Hematopoietic multipotent progenitor cell treated with erythropoietin and hydrocortisone succinate and interleukin-3 and kit ligand, for 4 days (in vitro differentiated cells): ENCODE measurements at regions not wholly inside any gene's neighbourhood (a gene's known extent, or its start where the extent isn't known, plus 50 kb on each side); places are given as distances from the start of the nearest gene placed in this dataset.
"Not testable (repeated sequence)": the region's sequence is repeated elsewhere in the genome, so short reads cannot be mapped to it uniquely, and the experiment has no call there.

Source experiments
- DNase-seq: peaks from one replicate; pipeline ENCODE4 v3.0.0-alpha.2; 2015

DNA sequence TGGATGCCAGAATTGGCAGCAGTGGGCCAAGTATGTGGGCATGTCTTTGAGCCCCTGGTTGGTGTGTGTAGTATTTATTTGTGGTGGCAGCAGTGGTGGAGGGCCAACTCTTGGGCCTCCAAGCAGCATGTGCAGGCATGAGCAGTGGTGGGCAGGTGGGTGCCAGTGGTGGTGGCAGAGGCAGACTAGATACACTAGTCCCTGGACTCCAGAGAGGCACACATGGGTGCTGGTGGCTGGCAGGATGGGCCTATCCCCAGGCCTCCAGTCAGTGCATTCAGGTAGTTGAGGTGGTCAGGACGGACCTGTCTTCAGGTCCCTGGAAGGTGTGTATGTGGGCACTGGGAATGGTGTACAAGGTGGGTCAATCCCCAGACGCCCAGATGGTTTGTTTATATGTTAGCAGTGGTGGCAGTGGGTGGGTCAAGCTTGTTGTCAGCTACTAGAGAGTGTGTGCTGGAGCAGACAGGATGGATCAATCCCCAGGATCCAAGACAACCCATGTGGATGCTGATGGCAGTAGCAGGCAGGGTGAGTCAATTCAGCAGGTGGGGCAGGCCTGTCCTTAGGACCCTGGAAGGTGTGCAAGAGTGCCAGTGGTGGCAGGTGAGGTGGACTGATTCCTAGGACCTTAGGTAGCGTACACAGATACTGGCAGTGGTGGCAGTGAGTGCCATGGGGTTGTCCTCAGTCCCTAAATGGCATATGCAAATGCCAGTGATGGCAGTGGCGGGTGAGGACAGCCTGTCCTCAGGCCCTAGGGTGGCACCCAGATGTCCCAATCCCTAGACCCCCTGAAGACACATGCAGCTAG is 294.3 kb downstream of the RPS24 start:
- no peak for DNase-seq

DNA sequence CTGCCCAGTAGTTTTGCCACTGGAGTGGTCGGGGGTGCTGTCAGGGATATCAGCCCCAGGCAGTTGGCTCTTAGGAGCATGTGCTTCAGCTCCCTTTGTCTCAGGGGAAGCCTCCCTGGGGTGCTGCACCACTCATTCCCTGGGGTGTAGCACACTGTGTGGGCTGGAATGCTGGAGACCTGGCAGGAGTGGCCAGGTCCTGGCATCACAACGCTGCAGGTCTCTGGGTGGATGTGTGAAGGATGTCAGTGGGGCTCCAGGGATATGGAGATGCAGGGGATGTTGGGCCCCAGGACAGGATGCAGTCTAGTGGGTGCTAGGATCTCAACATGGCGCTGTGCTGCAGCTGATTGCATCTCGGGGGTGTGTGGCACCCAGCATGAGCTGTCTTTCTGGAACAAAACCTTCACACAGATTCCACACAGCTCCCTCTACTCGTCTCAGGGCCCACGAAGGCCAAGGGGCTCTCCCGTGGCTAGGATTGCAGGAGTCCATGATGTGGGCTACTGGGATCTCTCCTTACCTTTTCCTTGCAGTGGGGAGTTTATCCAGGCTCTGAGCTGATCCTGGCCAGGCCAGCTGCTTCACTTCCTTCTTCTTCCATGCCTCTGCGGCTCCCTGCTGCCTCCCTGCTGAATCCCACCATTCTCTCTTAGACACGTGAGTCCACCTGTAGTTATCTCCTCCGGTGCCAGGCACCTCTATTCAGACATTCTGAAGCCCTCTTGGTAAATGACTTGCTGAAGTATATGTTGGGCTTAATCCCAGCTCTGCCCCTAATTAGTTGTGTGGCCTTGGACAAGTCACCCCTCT is 295.1 kb downstream of the RPS24 start:
- DNase-seq: no peak

DNA sequence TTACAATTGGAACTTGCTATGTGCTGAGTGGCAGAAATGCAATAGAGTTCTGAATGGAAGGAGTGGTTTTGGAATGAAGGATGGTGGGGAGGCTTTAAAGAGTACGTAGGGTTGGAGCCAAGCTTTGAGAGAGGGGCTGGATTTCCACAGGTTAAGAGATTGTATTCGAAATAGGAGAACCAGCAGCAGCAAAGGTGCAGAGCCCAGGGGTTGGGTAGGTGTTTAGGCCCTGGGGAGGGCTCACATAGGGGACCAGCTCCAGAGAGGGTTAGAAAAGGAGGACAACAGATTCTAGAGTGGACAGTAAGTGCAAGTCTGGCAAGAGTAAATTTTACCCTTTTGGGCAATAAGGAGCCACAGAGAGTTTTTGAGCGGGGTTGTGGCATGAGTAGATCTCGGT is 297.2 kb downstream of the RPS24 start:
- DNase-seq: no peak

DNA sequence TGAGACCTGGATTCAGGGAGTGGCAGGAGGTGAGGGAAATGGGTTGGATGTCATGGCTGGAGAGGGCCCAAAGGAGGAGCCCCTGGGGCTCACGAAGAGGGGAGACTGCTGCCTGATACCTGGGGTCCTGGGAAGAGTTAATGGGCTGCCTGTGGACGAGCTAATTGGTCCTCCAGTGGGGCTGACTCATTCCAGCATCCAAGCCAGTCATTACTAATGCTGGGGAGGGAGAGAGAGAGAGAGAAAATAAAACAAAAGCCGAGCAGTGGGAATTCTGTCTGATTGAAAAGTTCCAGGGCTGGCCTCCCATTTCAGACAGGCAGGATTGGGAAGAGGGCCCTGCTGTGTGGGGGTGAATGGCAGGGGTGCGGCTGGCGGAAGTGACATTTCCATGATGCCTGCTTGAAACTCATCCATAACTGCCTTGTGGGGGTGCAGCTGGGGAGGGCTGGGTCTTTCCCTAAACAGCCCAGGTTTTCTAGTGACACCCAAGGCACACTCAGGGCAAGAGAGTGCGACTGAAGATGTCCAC is 297.8 kb downstream of the RPS24 start:
- no peak for DNase-seq

DNA sequence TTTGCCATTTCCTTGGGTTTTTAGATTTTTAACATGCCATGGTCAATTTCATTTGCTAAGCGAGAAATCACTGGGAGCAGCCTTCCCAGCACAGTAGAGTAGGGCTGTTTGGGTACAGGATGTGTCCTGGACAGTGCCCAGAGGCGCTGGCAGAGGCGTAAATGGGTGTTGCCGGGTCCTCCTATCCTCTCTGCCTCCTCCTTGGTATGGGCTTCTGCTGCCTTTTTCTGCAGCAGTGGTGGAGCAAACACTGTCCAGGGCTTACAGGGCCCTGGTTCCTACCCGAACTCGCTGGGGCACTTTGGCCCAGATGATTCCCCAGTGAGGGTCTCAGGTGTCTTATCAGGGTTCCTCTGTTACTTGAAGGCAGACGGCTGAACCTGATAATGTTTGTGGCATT is 298.3 kb downstream of the RPS24 start:
- no peak for DNase-seq

DNA sequence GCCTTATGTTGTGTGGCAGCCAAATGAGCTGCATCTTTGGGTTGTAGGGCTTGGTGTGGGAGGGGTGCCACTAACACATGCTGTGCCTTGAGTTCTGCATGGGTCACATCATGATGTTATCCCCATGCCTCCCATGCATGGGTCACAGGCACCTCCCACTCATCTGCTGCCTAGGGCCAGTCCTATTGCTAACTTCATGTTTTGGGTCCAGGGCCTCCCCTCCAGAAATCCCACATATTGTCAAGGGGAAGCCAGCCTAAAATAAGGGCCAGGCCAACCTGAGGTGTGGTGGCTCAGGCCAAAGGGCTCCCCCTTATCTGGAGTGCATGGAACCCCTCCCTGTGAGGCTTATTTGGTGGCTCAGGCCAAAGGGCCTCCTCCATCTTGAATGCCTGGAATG is 299.0 kb downstream of the RPS24 start:
- DNase-seq: no peak

DNA sequence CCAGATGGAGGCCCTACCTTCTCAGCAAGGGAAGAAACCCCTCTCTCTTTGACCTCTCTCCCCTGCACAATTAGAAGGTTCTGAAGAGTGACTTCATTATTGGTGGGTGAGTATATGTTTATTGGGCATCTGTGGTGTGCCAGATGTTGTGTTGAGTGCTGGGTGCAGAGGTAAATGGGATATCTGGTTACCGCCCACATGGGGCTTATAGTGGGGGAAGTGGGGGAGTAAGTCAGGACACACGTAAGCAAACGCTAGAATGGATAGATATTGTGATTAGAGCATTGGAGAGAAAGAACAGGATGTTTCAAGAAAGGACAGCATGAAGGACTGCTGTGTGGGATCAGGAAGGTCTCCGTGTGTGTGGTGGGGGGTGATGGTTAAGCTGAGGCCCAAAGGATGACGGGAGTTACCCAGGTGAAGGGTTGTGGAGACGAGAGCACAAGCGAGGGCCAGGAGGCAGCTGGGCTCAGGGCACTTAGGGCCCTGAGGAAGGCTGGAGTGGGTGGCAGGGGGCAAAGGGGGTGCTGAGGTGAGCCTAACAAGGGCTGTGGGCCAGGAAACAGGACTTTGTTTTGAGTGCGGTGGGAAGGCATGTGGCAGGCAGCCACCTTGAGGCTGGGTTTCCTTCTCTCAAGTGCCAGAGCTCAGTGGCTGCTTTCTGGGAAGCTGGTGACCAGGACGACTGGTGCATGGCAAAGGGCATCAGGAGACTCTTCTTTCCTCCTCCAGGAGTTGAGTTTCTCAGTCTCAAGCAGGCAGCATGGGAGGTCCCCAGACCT is 299.9 kb downstream of the RPS24 start:
- no peak for DNase-seq

DNA sequence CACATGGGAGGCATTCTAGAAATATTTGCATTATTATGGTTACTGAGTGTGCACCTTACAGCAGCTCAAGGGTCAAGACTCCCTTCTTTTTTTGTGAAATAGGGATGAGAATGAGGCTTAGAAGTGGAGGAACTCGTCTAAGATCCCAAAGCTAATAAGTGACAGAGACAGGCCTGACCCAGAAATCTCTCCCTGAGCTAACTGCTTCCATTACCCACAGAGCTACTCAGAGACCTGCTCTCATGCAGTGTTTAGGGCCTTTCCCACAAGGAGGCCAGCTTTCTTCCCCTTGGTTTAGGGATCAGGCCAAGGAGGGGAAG is 301.7 kb downstream of the RPS24 start:
- no peak for DNase-seq

DNA sequence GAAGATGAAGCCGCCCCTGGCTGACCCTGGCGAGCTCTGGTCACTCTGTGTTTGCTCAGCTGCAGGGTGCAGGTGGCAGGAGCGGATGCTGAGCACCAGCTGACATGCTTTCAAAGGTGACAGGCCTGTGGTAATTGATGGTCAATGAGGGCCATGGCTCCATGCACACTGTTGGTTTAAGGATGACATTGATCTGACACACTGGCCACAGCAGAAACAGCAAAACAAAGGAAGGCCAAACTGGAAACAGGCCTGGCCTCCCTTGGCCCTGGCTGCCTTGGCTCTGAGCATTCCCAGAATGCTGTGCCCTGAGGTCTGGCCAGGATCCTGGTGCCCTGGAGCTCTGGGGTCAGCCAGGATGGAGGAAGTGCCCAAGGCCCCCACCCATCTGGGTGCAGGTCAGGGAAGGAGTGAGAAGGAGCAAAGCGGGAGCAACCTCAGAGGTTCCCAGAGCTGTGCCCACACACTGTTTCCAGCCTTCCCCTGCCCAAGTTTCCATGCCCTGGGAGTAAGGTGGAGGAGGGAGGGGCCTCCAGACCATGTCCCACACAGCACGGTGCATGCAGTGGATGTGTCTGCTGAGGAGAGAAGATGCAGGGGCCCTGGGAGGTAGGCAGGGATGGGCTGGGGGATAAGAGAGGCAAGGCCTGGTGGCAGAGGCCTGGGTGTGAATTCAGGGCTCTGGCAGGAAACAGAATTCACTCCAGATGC is 302.2 kb downstream of the RPS24 start:
- no peak for DNase-seq

DNA sequence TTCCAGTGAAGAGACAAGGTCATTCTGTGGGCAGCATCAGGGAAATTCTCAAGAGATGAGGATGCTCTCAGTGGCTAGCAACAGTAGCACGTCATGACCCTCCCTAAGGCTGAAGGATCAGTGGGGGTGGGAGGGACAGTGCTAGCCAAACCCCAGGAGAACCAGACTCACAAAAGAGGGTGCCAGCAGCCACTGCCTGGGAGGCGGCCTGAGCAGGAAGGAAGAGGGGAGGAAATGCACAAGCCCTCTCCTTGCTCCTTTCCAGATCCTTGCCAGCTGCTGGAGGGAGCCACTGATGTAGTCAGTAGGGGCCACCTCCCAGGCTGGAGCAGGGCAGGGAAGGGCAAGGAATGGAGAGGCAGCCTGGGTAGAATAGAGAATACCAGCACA is 302.7 kb downstream of the RPS24 start:
- no peak for DNase-seq

DNA sequence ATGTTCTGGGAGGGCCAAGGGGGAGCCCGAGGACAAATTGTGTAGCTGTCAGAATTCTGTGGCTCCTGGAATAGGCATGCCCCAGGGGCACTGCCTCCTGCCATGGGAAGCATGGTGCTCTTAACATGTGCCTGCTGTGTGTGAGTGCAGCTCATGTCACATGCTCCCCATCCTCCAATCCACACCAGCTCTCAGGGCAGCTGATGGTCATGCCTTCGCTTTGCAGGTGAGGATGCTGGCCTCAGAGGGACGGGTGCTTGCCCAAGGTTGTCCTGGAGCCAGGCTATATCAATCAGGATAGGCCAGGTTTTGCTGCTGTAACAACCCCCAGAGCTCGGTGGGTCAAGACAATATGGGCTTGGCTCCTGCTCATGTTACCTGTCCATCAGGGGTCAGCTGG is 303.4 kb downstream of the RPS24 start:
- no peak for DNase-seq

DNA sequence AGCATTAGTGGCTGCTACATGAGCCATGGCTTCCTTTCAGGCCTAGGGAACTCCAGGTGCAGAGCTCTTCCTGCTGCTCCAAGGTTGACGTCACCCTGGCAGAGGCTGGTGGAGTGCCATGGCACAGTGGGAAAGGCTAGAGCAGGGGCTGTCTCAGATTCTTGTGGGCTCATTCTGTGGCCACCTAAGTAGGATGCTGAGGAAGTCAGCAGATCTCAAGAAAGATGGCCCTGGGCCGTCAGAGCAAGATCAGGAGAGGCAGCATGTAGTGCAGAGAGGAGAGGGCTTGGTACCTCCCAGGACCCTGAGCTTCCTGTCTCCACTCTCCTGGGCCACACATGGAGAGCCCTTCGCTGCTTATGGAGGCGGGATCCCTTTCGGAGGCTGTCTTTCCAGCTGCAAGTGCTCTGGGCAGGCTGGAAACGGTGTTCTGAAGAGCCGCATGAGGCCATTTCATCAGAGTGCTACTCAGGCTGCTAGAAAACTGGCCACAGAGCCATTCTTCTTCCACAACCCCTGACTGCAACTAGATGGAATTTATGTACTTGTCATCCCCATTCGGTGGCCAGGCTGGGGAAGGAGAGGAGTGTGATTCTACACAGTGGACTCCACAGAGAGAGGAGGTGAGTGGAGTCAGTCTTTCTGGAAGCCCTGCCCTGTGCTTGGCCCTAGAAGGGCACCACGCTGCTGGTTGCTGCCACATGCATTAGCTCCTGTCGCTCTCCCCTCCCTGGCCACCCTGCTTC is 304.2 kb downstream of the RPS24 start:
- no peak for DNase-seq

DNA sequence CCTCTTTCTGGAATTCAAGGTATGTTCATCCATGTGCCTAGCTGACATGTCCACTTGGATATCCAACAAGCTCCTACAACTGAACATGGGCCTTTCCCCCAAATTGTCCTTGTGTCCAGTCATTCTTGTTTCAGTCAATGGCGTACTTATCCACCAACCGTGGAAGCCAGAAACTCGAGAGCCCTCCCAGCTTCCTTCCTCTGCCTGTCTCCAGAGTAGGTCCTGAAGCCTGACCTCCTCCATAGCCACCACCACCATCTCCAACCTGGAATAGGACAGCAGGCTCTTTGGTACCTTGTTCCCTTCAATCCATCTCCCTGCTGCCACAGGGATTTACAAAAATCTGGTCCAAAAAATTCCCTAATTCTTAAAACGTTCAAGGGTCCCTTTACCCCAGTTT is 305.1 kb downstream of the RPS24 start:
- DNase-seq: no peak

DNA sequence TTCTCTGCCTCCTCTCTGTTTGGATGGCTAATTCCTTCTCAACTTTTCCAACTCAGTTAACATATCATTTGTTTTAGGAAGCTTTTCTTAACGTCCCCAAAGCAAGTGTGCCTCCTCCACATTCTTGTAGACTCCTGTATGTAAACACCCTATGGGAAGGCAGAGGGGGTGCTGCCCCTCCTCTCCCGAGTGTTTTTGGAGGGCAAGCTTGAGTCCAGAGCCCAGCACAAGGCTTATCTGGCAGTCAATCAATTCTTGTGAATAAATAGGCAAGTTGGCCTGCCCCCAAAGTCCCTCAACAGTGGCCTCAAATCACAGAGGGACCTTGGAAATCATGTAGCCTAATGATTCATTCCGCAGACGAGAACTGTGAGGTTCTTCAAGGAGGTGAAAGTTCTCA is 305.6 kb downstream of the RPS24 start:
- no peak for DNase-seq

DNA sequence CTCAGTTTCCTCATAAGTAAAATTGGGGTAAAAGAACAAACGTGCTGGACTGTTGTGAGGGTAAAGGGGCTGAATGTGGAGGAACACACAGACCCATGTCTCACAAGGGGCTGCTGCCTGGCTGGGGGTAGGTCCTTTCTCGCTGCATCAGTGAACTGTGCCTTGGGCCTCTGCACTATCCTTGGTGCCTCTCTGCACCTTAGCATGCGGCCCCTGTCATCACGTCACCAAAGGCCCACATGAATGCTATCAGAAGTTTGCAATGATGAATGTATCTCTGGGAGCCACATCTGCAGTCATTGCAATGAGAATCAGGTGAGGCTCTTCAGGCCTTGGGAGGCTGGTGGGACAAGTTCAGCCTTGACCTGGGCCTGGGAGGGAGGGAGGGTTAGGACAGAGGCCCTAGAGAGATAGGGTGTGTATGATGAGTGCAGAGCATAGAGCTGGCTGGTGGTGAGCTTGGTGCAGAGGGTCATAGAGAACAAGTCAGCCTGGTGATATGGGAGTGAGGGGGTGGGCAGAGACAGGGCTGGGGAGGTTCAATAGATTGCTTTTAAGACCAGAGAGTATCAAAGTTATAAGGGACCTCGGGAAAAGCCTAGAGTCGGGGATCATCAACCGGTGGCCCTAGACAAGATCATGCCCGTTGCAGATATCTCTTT is 308.4 kb downstream of the RPS24 start:
- no peak for DNase-seq

DNA sequence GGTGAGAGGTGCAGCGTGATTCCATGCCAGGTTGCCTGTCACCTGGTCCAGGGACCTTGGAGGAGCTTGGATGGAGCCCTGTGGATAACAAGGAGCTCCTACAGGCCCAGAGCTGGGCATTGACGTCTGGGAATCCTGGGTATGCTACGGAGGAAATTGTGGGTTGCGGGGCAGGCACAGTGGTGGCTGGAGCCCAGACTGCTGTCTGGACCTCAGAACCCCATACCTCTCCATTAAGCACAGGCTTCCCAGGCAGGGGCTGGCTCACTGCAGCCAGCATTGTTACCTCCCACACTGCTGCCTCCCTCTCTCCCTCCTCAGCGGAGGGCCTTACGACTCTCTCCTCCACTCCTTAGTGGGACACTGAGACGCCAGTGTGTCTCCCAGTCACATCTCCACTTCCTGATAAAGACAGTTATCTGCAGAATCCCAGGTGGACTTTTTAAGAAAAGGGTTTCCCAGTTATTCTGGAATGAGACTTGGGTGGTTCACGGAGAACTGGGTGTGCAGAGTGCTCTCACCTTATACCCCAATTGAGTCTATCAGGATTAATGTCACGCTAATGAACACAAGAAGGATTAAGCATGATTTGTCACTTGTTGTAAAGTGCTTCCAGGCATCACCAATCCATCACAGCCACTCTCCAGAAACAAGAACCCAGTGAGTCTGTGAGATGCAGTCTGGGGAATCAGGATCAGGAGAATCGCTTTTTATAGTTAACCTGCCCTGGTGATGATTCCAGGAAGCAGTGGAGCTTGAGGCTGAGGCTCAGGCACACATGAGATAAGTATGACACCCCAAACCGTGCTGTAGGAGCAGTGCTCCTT is 309.4 kb downstream of the RPS24 start:
- no peak for DNase-seq

DNA sequence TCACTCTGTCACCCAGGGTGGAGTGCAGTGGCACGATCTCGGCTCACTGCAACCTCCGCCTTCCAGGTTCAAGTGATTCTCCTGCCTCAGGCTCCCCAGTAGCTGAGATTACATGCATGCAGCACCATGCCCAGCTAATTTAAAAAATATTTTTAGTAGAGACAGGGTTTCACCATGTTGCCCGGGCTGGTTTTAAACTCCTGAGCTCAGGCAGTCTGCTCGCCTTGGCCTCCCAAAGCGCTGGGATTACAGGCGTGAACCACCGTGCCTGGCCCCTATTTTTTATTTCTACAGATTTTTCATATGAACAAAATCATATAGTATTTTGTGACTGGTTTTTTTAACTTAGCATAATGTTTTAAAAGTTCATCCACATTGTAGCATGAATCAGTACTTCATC is 310.6 kb downstream of the RPS24 start:
- DNase-seq: not testable (repeated sequence)

DNA sequence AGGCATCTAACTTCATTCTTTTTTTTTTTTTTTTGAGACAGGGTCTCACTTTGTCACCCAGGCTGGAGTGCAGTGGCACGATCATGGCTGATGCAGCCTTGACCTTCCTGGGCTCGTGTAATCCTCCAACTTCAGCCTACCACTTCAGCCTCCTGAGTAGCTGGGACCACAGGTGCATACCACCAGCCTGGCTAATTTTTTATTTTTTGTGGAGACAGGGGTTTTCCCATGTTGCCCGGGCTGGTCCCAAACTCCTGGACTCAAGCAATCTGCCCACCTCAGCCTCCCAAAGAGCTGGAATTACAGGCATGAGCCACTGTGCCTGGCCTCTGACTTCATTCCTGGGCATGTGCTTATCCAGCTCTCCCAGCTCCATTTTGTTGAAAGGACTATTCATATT is 311.9 kb downstream of the RPS24 start:
- DNase-seq: not testable (repeated sequence)

DNA sequence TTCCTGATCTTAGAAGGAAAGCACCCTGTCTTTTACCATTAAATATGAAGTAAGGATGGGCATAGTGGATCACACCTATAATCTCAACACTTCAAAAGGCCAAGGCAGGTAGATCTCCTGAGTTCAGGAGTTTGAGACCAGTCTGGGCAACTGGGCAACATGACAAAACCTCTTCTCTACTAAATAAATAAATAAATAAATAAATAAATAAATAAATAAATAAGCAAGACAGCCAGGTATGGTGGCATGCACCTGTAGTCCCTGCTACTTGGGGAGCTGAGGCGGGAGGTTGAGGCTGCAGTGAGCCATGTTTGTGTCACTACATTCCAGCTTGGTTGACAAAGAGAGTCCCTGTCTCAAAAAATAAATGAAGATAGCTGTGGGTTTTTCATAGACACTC is 313.1 kb downstream of the RPS24 start:
- no peak for DNase-seq

DNA sequence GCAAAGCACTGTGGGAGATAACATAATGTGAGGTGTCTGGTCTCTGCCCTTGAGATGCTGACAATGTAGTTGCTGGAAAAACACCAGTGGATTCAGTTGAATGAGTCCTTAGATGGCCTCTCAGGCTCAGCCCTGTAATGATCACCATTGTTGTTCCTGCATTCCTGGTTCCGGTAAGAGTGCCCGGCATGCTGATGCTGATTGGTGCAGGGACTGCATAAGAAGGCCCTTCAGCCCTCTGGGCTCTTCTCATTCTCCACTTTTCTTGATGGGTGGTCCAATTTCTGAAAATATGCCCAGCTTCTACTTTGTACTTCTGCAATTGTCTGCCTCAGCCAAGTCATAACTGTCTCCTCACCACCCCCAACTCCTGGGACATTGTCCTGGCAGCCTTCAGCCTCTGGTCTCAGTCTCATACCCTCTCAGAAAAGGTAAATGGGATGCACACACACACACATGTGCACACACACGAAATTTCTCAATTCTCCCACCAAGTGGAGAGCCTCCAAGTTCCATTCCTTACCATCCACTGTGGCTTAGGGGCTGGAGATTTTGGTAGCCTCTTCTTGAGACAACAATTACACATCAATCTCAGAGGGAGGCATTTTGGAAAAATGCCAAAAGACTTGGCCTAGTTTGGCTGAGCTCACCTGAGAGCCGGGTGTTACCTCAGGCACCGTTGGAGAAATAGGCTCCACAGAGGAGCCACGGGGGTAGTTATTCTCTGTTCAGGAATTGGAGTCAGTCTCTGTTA is 314.9 kb downstream of the RPS24 start:
- DNase-seq: no peak
